ENCODE measurements at regions not wholly inside any gene's neighbourhood (a gene's known extent, or its start where the extent isn't known, plus 50 kb on each side); places are given as distances from the start of the nearest gene placed in this dataset.

GRCh38 chr12:60672949-60673348 is 1077.1 kb downstream of the SLC16A7 start:
- no peak for DNase-seq (ENCODE audit: low read depth)
- TF ChIP-seq CTCF (conservative IDR thresholded peaks at IDR 0.05; ENCODE audit: low read depth, low read length): no peak
- no peak overlapping the region for H3K4me3 ChIP-seq (ENCODE audit: low read depth, low read length)

- no peak overlapping the region for H3K4me3 ChIP-seq (ENCODE audit: low read depth, low read length)
- no peak for DNase-seq (ENCODE audit: low read depth)
- no peak for TF ChIP-seq CTCF (conservative IDR thresholded peaks at IDR 0.05; ENCODE audit: low read depth, low read length)
These were observed 1089.3 kb downstream of the SLC16A7 start for GRCh38 chr12:60684988-60685655.

GRCh38 chr12:60689137-60689536 is 1093.3 kb downstream of the SLC16A7 start:
- TF ChIP-seq CTCF (conservative IDR thresholded peaks at IDR 0.05; ENCODE audit: low read depth, low read length): no peak
- H3K4me3 ChIP-seq (ENCODE audit: low read depth, low read length): no peak overlapping the region
- no peak for DNase-seq (ENCODE audit: low read depth)

- TF ChIP-seq CTCF (conservative IDR thresholded peaks at IDR 0.05; ENCODE audit: low read depth, low read length): no peak
- no peak overlapping the region for H3K4me3 ChIP-seq (ENCODE audit: low read depth, low read length)
- no peak for DNase-seq (ENCODE audit: low read depth)
These were observed 1097.3 kb downstream of the SLC16A7 start for GRCh38 chr12:60693019-60693626.

GRCh38 chr12:60704171-60704914 is 1108.5 kb downstream of the SLC16A7 start:
- no peak for TF ChIP-seq CTCF (conservative IDR thresholded peaks at IDR 0.05; ENCODE audit: low read depth, low read length)
- no peak for DNase-seq (ENCODE audit: low read depth)
- no peak overlapping the region for H3K4me3 ChIP-seq (ENCODE audit: low read depth, low read length)

GRCh38 chr12:60710246-60710645 is 1114.4 kb downstream of the SLC16A7 start:
- H3K4me3 ChIP-seq (ENCODE audit: low read depth, low read length): no peak overlapping the region
- TF ChIP-seq CTCF (conservative IDR thresholded peaks at IDR 0.05; ENCODE audit: low read depth, low read length): no peak
- no peak for DNase-seq (ENCODE audit: low read depth)

Measured in epithelial cell of proximal tubule (primary cell).